CD4-positive, alpha-beta T cell (primary cell): ENCODE measurements at regions not wholly inside any gene's neighbourhood (a gene's known extent, or its start where the extent isn't known, plus 50 kb on each side); places are given as distances from the start of the nearest gene placed in this dataset.

Experiments used
- ATAC-seq: fragments of 200-7000 bp; cut with Tn5 transposase; one replicate; pipeline ENCODE4 v1.10.0; 2022; ENCODE audit warnings: mild to moderate bottlenecking; ENCODE audit not compliant: poor library complexity
- CTCF ChIA-PET: fragments of 350-600 bp; sonication (Branson Sonifier 250); formaldehyde crosslinking; loops from one replicate; lab custom pipeline; 2021; ENCODE audit warnings: antibody characterized with exemption, inconsistent platforms; lab: Charles Lee
- POLR2A ChIA-PET: fragments of 350-600 bp; sonication (Branson Sonifier 250); formaldehyde crosslinking; loops from one replicate; lab custom pipeline; 2021; ENCODE audit warnings: antibody characterized with exemption, inconsistent platforms; lab: Charles Lee
- DNase-seq, 14 experiments: peaks; one replicate each; pipeline ENCODE4 v3.0.0-alpha.2; 2013 to 2020; ENCODE audit warnings: mixed read lengths in 2 of 14
- H3K27ac ChIP-seq, 2 donors: one replicate each; pipeline versions ENCODE4 v1.5.1 to v1.7.0; 2013; ENCODE audit warnings: low read length in 2 of 2, low read depth in 1 of 2, mild to moderate bottlenecking in 1 of 2
- H3K27me3 ChIP-seq, 2 experiments: 1 replicate in 1 of 2; 2 replicates in 1 of 2; pipeline versions ENCODE4 v1.6.1 to v1.7.0; 2013; ENCODE audit warnings: low read length in 2 of 2, control low read depth in 1 of 2, mild to moderate bottlenecking in 1 of 2, moderate library complexity in 1 of 2; ENCODE audit not compliant: insufficient read depth in 2 of 2, control insufficient read depth in 1 of 2
- H3K36me3 ChIP-seq: one replicate; pipeline ENCODE4 v1.6.1; 2013; ENCODE audit warnings: low read length, control low read depth; ENCODE audit not compliant: insufficient read depth
- H3K4me1 ChIP-seq: one replicate; pipeline ENCODE4 v1.6.1; 2013; ENCODE audit warnings: low read length, control low read depth; ENCODE audit not compliant: insufficient read depth
- H3K4me3 ChIP-seq: one replicate; pipeline ENCODE4 v1.5.1; 2013; ENCODE audit warnings: mild to moderate bottlenecking, low read length, moderate library complexity
- H3K9me3 ChIP-seq, 2 experiments: 1 replicate in 1 of 2; 2 replicates in 1 of 2; pipeline versions ENCODE4 v1.6.1 to v1.7.0; 2013; ENCODE audit warnings: low read length in 2 of 2, mild to moderate bottlenecking in 2 of 2, control low read depth in 1 of 2, moderate library complexity in 1 of 2; ENCODE audit not compliant: control insufficient read depth in 1 of 2, insufficient read depth in 1 of 2
- H3K27ac Mint-ChIP-seq: one replicate; pipeline ENCODE4 v1.8.0; 2020; ENCODE audit warnings: mixed read lengths
- H3K27me3 Mint-ChIP-seq: one replicate; pipeline ENCODE4 v1.8.0; 2021; ENCODE audit warnings: mixed read lengths
- H3K36me3 Mint-ChIP-seq: one replicate; pipeline ENCODE4 v1.8.0; 2021; ENCODE audit warnings: low read depth, mixed read lengths
- H3K4me1 Mint-ChIP-seq: one replicate; pipeline ENCODE4 v1.8.0; 2021; ENCODE audit warnings: low read depth, mixed read lengths
- H3K4me3 Mint-ChIP-seq: one replicate; pipeline ENCODE4 v1.8.0; 2020; ENCODE audit warnings: mild to moderate bottlenecking, mixed read lengths
- H3K9me3 Mint-ChIP-seq: one replicate; pipeline ENCODE4 v1.8.0; 2020; ENCODE audit warnings: mixed read lengths
- intact Hi-C, 2 experiments: fragments of 100-400 bp; cut with DNase I in 1 of 2; cut with micrococcal nuclease in 1 of 2; formaldehyde crosslinking; loops; one replicate each; pipeline versions ENCODE4 v1.15.1 to v1.9.0; 2023 to 2025; cut with DNase I, micrococcal nuclease
- TF ChIP-seq, protein P1 (sequence below): fragments of 200-600 bp; IDR thresholded peaks from one replicate; pipeline ENCODE4 v1.8.0; 2022; ENCODE audit warnings: antibody characterized with exemption, mild to moderate bottlenecking

DNA sequence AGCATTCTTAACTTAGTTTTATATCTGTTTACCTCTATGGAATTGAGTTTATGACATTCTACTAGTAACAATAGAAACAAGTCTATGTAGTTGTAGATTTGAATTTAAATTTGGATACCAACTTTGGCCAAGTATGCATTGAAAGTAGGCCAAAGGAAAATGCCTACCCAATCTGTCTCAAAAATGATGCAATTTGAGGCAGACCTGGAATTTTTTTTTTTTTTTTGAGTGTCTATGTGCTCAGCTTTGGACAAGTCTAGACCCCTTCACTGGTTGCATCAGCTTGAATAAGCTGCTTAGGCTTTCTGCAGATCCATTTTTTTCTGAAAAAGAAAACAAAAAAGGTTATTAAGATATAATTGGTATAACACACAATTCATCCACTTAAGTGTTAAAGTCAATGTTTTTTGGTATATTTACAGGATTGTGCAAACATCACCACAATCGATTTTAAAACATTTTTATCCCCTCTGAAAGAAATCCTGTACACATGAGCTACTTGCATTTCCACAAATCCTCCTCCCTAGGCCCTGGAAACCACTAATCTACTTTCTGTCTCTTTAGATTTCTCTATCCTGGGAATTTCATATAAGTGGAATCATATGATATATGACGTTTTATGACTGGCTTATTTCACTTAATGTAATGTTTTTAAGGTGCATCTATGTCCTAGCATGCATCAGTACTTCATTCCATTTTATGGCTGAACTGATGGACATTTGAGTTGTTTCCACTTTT is 185.1 kb upstream of the CCDC68 start:
- no peak overlapping the region for H3K4me3 ChIP-seq
- ChIA-PET POLR2A (no interaction called here), CTCF (no interaction called here)
- H3K9me3 ChIP-seq: no peaks in the 10 kb centered on the region
- H3K27me3 ChIP-seq: peaks cover 0 to 4% of the 10 kb centered on the region in 2 experiments
- ATAC-seq (no peak), DNase-seq (no peak)
- no peaks in the 10 kb centered on the region for H3K4me1 Mint-ChIP-seq
- H3K4me3 Mint-ChIP-seq: no peak overlapping the region
- no peak overlapping the region for H3K27ac ChIP-seq
- H3K36me3 ChIP-seq: no peaks in the 10 kb centered on the region
- H3K36me3 Mint-ChIP-seq: no peaks in the 10 kb centered on the region
- peaks cover 4% of the 10 kb centered on the region for H3K27me3 Mint-ChIP-seq
- intact Hi-C loops: no loop called here
- H3K9me3 Mint-ChIP-seq: peaks cover 4% of the 10 kb centered on the region
- TF ChIP-seq, protein P1, sequence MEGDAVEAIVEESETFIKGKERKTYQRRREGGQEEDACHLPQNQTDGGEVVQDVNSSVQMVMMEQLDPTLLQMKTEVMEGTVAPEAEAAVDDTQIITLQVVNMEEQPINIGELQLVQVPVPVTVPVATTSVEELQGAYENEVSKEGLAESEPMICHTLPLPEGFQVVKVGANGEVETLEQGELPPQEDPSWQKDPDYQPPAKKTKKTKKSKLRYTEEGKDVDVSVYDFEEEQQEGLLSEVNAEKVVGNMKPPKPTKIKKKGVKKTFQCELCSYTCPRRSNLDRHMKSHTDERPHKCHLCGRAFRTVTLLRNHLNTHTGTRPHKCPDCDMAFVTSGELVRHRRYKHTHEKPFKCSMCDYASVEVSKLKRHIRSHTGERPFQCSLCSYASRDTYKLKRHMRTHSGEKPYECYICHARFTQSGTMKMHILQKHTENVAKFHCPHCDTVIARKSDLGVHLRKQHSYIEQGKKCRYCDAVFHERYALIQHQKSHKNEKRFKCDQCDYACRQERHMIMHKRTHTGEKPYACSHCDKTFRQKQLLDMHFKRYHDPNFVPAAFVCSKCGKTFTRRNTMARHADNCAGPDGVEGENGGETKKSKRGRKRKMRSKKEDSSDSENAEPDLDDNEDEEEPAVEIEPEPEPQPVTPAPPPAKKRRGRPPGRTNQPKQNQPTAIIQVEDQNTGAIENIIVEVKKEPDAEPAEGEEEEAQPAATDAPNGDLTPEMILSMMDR: no peak
- no peak overlapping the region for H3K27ac Mint-ChIP-seq
- no peaks in the 10 kb centered on the region for H3K4me1 ChIP-seq

GRCh38 chr18:55142410-55142809 is 183.1 kb upstream of the CCDC68 start:
- no peaks in the 10 kb centered on the region for H3K27me3 Mint-ChIP-seq
- no peaks in the 10 kb centered on the region for H3K9me3 ChIP-seq
- DNase-seq (no peak), ATAC-seq (no peak)
- POLR2A ChIA-PET: no interaction called here
- CTCF ChIA-PET: no interaction called here
- H3K27me3 ChIP-seq: no peaks in the 10 kb centered on the region
- H3K4me3 ChIP-seq: no peak overlapping the region
- H3K36me3 Mint-ChIP-seq: no peaks in the 10 kb centered on the region
- no peak overlapping the region for H3K27ac ChIP-seq
- H3K4me3 Mint-ChIP-seq: no peak overlapping the region
- H3K4me1 Mint-ChIP-seq: no peaks in the 10 kb centered on the region
- intact Hi-C loops: no loop called here
- TF ChIP-seq, protein P1: no peak
- no peak overlapping the region for H3K27ac Mint-ChIP-seq
- H3K4me1 ChIP-seq: no peaks in the 10 kb centered on the region
- H3K36me3 ChIP-seq: no peaks in the 10 kb centered on the region
- H3K9me3 Mint-ChIP-seq: peaks cover 4% of the 10 kb centered on the region

- Mint-ChIP-seq H3K36me3 (no peaks in the 10 kb centered on the region), H3K4me3 (no peak overlapping the region), H3K9me3 (peaks cover 4% of the 10 kb centered on the region), H3K27me3 (no peaks in the 10 kb centered on the region), H3K27ac (no peak overlapping the region), H3K4me1 (no peaks in the 10 kb centered on the region)
- no peaks in the 10 kb centered on the region for H3K27me3 ChIP-seq
- ChIA-PET CTCF (no interaction called here), POLR2A (no interaction called here)
- no peak overlapping the region for H3K4me3 ChIP-seq
- H3K4me1 ChIP-seq: no peaks in the 10 kb centered on the region
- H3K36me3 ChIP-seq: no peaks in the 10 kb centered on the region
- DNase-seq (no peak), ATAC-seq (no peak)
- H3K27ac ChIP-seq: no peak overlapping the region
- no peaks in the 10 kb centered on the region for H3K9me3 ChIP-seq
- TF ChIP-seq, protein P1: no peak
- intact Hi-C loops: no loop called here
Observed at GRCh38 chr18:55141318-55141717, 182.1 kb upstream of the CCDC68 start.
